AG10803 (cell line): ENCODE measurements at regions not wholly inside any gene's neighbourhood (a gene's known extent, or its start where the extent isn't known, plus 50 kb on each side); places are given as distances from the start of the nearest gene placed in this dataset.

Experiments
- DNase-seq: peaks from one replicate; pipeline ENCODE4 v3.0.0; 2010; ENCODE audit warnings: low read depth
- H3K4me3 ChIP-seq: 2 replicates; pipeline ENCODE4 v1.5.1; 2011; ENCODE audit warnings: mild to moderate bottlenecking, low read length, control low read depth
- CTCF ChIP-seq: conservative IDR thresholded peaks from 2 replicates; pipeline ENCODE4 v1.5.1; 2011; ENCODE audit warnings: mild to moderate bottlenecking, low read length, control low read depth, inconsistent platforms

- DNase-seq, result no peak
- TF ChIP-seq CTCF, result no peak
- no peak overlapping the region for H3K4me3 ChIP-seq
Observed at GRCh38 chr2:41955316-41956043, 92.3 kb upstream of the PKDCC start.

- H3K4me3 ChIP-seq, result no peak overlapping the region
- DNase-seq, result no peak
- TF ChIP-seq CTCF, result no peak
Observed at GRCh38 chr2:41957431-41957830, 90.4 kb upstream of the PKDCC start.

GRCh38 chr2:41958251-41958650, 89.6 kb upstream of the PKDCC start:
- TF ChIP-seq CTCF, result no peak
- no peak overlapping the region for H3K4me3 ChIP-seq
- no peak for DNase-seq

GRCh38 chr2:41958775-41959174, 89.0 kb upstream of the PKDCC start:
- no peak for DNase-seq
- H3K4me3 ChIP-seq, result no peak overlapping the region
- TF ChIP-seq CTCF, result no peak

GRCh38 chr2:41959760-41960159, 88.1 kb upstream of the PKDCC start:
- TF ChIP-seq CTCF, result no peak
- DNase-seq, result no peak
- H3K4me3 ChIP-seq, result no peak overlapping the region

- no peak for DNase-seq
- no peak for TF ChIP-seq CTCF
- no peak overlapping the region for H3K4me3 ChIP-seq
Observed at GRCh38 chr2:41962922-41963622, 84.7 kb upstream of the PKDCC start.
